ENCODE measurements at regions not wholly inside any gene's neighbourhood (a gene's known extent, or its start where the extent isn't known, plus 50 kb on each side); places are given as distances from the start of the nearest gene placed in this dataset.

- no peak overlapping the region for H3K4ac ChIP-seq (ENCODE audit: low read depth, low read length)
- no peak overlapping the region for H4K8ac ChIP-seq (replicated peaks; ENCODE audit: insufficient read length, low read depth, low read length)
- H2BK5ac ChIP-seq (ENCODE audit: insufficient read length, low read length) = no peak overlapping the region
- H2BK120ac ChIP-seq (ENCODE audit: low read depth, low read length, poor library complexity, severe bottlenecking) = no peak overlapping the region
- Mint-ChIP-seq H3K36me3 (ENCODE audit: insufficient read depth in 1 of 3, low read depth in 3 of 3) (no peaks in the 10 kb centered on the region), H3K4me1 (peaks cover 3 to 8% of the 10 kb centered on the region in 2 experiments; a peak in 3 of 4 replicates), H3K9me3 (no peaks in the 10 kb centered on the region), H3K27ac (no peak overlapping the region), H3K4me3 (no peak overlapping the region), H3K27me3 (ENCODE audit: low read depth) (no peaks in the 10 kb centered on the region)
- H3K23me2 ChIP-seq (ENCODE audit: insufficient read length, low read depth, low read length, poor library complexity, severe bottlenecking) = no peaks in the 10 kb centered on the region
- no peak overlapping the region for H3K4me2 ChIP-seq (ENCODE audit: insufficient read depth, insufficient read length, low read length)
- no peak overlapping the region for H4K91ac ChIP-seq (ENCODE audit: insufficient read length, low read depth, low read length)
- DNase-seq = no peak
- H3T11ph ChIP-seq (ENCODE audit: low read length) = no peak overlapping the region
- no peak overlapping the region for H2AK5ac ChIP-seq (ENCODE audit: insufficient read length, low read length)
- no peak overlapping the region for H3K18ac ChIP-seq (ENCODE audit: insufficient read length, low read depth, low read length)
- H3K79me1 ChIP-seq (ENCODE audit: insufficient read depth, low read depth, low read length, poor library complexity, severe bottlenecking) = no peaks in the 10 kb centered on the region
- H2BK15ac ChIP-seq (ENCODE audit: low read depth, low read length) = no peak overlapping the region
- H2AFZ ChIP-seq (ENCODE audit: low read length) = no peak overlapping the region
- WGBS (ENCODE audit: extremely low coverage, insufficient read length, low lambda C conversion rate) = no CpG with 5 or more reads among the region's 2 CpGs
- H4K20me1 ChIP-seq (ENCODE audit: control insufficient read depth, insufficient read depth, insufficient read length) = no peaks in the 10 kb centered on the region
- H3K9me3 ChIP-seq (ENCODE audit: control insufficient read depth, low read depth, low read length) = no peaks in the 10 kb centered on the region
- no peaks in the 10 kb centered on the region for H3K27me3 ChIP-seq (ENCODE audit: insufficient read depth, low read length)
- H3K56ac ChIP-seq (ENCODE audit: insufficient read length, low read depth, low read length) = no peak overlapping the region
- H3K9ac ChIP-seq (ENCODE audit: extremely low read depth, insufficient read length, low read length) = no peak overlapping the region
- H3K23ac ChIP-seq (ENCODE audit: insufficient read length, low read depth, low read length) = no peak overlapping the region
- no peak for TF ChIP-seq CTCF (conservative IDR thresholded peaks at IDR 0.05)
- no peaks in the 10 kb centered on the region for H3K79me2 ChIP-seq (ENCODE audit: insufficient read depth, low read length)
- H2BK20ac ChIP-seq (ENCODE audit: low read depth, low read length, poor library complexity, severe bottlenecking) = no peak overlapping the region
- H2BK12ac ChIP-seq (ENCODE audit: insufficient read length, low read depth, low read length) = no peak overlapping the region
- H3K14ac ChIP-seq (ENCODE audit: insufficient read depth, low read length) = no peak overlapping the region
- H4K5ac ChIP-seq (ENCODE audit: insufficient read length, low read depth, low read length) = no peak overlapping the region
- H3K27ac ChIP-seq (ENCODE audit: insufficient read length, low read depth, low read length) = no peak overlapping the region
- H3K4me1 ChIP-seq (ENCODE audit: insufficient read depth, low read length) = no peaks in the 10 kb centered on the region
Observed at GRCh38 chr13:34734932-34735331, 207.1 kb upstream of the NBEA start.

All from H9 (cell line).